Heart left ventricle (tissue), 16 donors: ENCODE measurements at regions not wholly inside any gene's neighbourhood (a gene's known extent, or its start where the extent isn't known, plus 50 kb on each side); places are given as distances from the start of the nearest gene placed in this dataset.

Experiments
- ATAC-seq, 4 donors: fragments of 200-7000 bp; cut with Tn5 transposase; one replicate each; pipeline ENCODE4 v1.9.1; 2020 to 2022; ENCODE audit warnings: moderate library complexity in 4 of 4, mild to moderate bottlenecking in 3 of 4, moderate number of reproducible peaks in 1 of 4
- DNase-seq, 5 donors: peaks; one replicate each; pipeline ENCODE4 v3.0.0-alpha.2; 2020
- H3K27ac ChIP-seq, 12 donors: fragments of 200-600 bp; sonication (generic) in 4 of 12; one replicate each; pipeline versions ENCODE4 v1.5.0 to v1.8.0; 2016 to 2022; ENCODE audit warnings: mild to moderate bottlenecking in 2 of 12
- H3K27me3 ChIP-seq, 9 donors: fragments of 200-600 bp; sonication (generic) in 2 of 9; one replicate each; pipeline versions ENCODE4 v1.5.1 to v1.8.0; 2016 to 2022; ENCODE audit warnings: mild to moderate bottlenecking in 3 of 9
- H3K36me3 ChIP-seq, 9 donors: fragments of 200-600 bp; sonication (generic) in 2 of 9; one replicate each; pipeline versions ENCODE4 v1.5.0 to v1.8.0; 2018 to 2022; ENCODE audit warnings: mild to moderate bottlenecking in 2 of 9
- H3K4me1 ChIP-seq, 12 donors: fragments of 200-600 bp; sonication (generic) in 4 of 12; one replicate each; pipeline versions ENCODE4 v1.5.0 to v1.8.0; 2016 to 2022; ENCODE audit warnings: mild to moderate bottlenecking in 3 of 12
- H3K4me3 ChIP-seq, 12 donors: fragments of 200-600 bp; sonication (generic) in 4 of 12; one replicate each; pipeline versions ENCODE4 v1.5.0 to v1.8.0; 2017 to 2022; ENCODE audit warnings: mild to moderate bottlenecking in 9 of 12, moderate library complexity in 4 of 12
- H3K9me3 ChIP-seq, 12 donors: fragments of 200-600 bp; sonication (generic) in 4 of 12; one replicate each; pipeline versions ENCODE4 v1.5.0 to v1.8.0; 2016 to 2022; ENCODE audit warnings: mild to moderate bottlenecking in 1 of 12
- CTCF ChIP-seq, 12 donors: fragments of 200-600 bp; sonication (generic) in 4 of 12; IDR thresholded peaks; one replicate each; pipeline versions ENCODE4 v1.5.0 to v1.8.0; 2018 to 2022; ENCODE audit warnings: antibody characterized with exemption in 12 of 12, mild to moderate bottlenecking in 5 of 12
- POLR2A ChIP-seq, 2 donors: fragments of 450-650 bp; IDR thresholded peaks; one replicate each; pipeline ENCODE4 v1.6.1; 2017; ENCODE audit warnings: antibody characterized with exemption in 2 of 2, mild to moderate bottlenecking in 2 of 2, moderate library complexity in 2 of 2
- WGBS, 4 donors: extraction: QIAGEN DNeasy Blood & Tissue Kit in 2 of 4; methylation state at CpG; one replicate each; pipeline versions ENCODE4 v1.1.5 to v1.1.7; 2013 to 2018; 5-methylcytosine and 5-hydroxymethylcytosine counted together
- intact Hi-C, 10 donors: fragments of 100-400 bp; cut with DNase I; formaldehyde crosslinking; loops; one replicate each; pipeline versions ENCODE4 v1.11.1 to v1.14.2; 2022
- donor health status: ischemic (EF 13 %, LVEDD 7.1; RV severe dilation, severe dysfunction).
- donor health status: healthy with polysubstance abuse.
- donor health status: DM: no; HTN: yes; CAD: no.
- donor health status: DM: no; HTN: no; CAD: no.
- donor health status: ischemic (EF 25% LVEDD 6.9; RV normal size, moderate dysfunction).
- donor health status: ischemic (EF 25% LVEDD 5.7; RV mildly dilated, moderate dysfunction).
- donor health status: healthy.
- donor health status: DM: yes; HTN: yes; CAD: no.
- donor health status: ischemic (EF 35%, LVEDD 5.7; RV mildly dilated, moderate dysfunction).
- donor health status: nonischemic (EF 11% LVEDD 7.7; RV severe dilation, severe dysfunction).
- donor health status: DM: yes; HTN: yes; CAD: no.
- donor health status: PGD.
- donor health status: ischemic (EF 29% LVEDD 5.4; RV normal size, mild dysfunction).
- donor health status: nonischemic (EF 23%, LVEDD 6.1; RV moderate dilation, normal function).

GRCh38 chr4:62279689-62280088 is 1079.6 kb downstream of the ADGRL3 start:
- Histone ChIP-seq H3K9me3 (no peaks in the 10 kb centered on the region), H3K4me1 (no peaks in the 10 kb centered on the region), H3K27me3 (no peaks in the 10 kb centered on the region), H3K4me3 (no peak overlapping the region), H3K27ac (no peak overlapping the region), H3K36me3 (no peaks in the 10 kb centered on the region)
- TF ChIP-seq POLR2A (IDR thresholded peaks at IDR 0.05) (no peak), CTCF (IDR thresholded peaks at IDR 0.05) (no peak)
- intact Hi-C loops, result no loop called here
- DNase-seq, result no peak
- no peak for ATAC-seq

GRCh38 chr4:62275470-62275869 is 1075.3 kb downstream of the ADGRL3 start:
- no peak for ATAC-seq
- H3K36me3 ChIP-seq, result no peaks in the 10 kb centered on the region
- intact Hi-C loops, result no loop called here
- H3K9me3 ChIP-seq, result no peaks in the 10 kb centered on the region
- no peak for TF ChIP-seq POLR2A (IDR thresholded peaks at IDR 0.05)
- H3K27ac ChIP-seq, result no peak overlapping the region
- H3K4me1 ChIP-seq, result no peaks in the 10 kb centered on the region
- no peaks in the 10 kb centered on the region for H3K27me3 ChIP-seq
- no peak for DNase-seq
- H3K4me3 ChIP-seq, result no peak overlapping the region

- ATAC-seq (no peak), DNase-seq (no peak)
- Histone ChIP-seq H3K36me3 (no peaks in the 10 kb centered on the region), H3K27ac (no peak overlapping the region), H3K27me3 (no peaks in the 10 kb centered on the region), H3K4me1 (no peaks in the 10 kb centered on the region), H3K9me3 (no peaks in the 10 kb centered on the region), H3K4me3 (no peak overlapping the region)
- WGBS, 4 donors, result 82 to 94% (median 88%) methylated on average over 1 of the region's 1 CpG
- intact Hi-C loops, result no loop called here
- TF ChIP-seq CTCF (IDR thresholded peaks at IDR 0.05) (no peak), POLR2A (IDR thresholded peaks at IDR 0.05) (no peak)
These were observed 1074.7 kb downstream of the ADGRL3 start for GRCh38 chr4:62274782-62275181.

- no peak for ATAC-seq
- Histone ChIP-seq H3K27me3 (no peaks in the 10 kb centered on the region), H3K4me3 (no peak overlapping the region), H3K36me3 (no peaks in the 10 kb centered on the region), H3K4me1 (no peaks in the 10 kb centered on the region), H3K9me3 (no peaks in the 10 kb centered on the region), H3K27ac (no peak overlapping the region)
- TF ChIP-seq CTCF (IDR thresholded peaks at IDR 0.05) (no peak), POLR2A (IDR thresholded peaks at IDR 0.05) (no peak)
- intact Hi-C loops, result no loop called here
- 82 to 85% (median 83%) methylated on average over 4 of the region's 4 CpGs for WGBS, 4 donors
- DNase-seq, result peak in 2 of 5 donors; percentile 17 to 25
These were observed 1071.0 kb downstream of the ADGRL3 start for GRCh38 chr4:62271107-62271506.

GRCh38 chr4:62269918-62270317 is 1069.8 kb downstream of the ADGRL3 start:
- TF ChIP-seq CTCF (IDR thresholded peaks at IDR 0.05) (no peak), POLR2A (IDR thresholded peaks at IDR 0.05) (no peak)
- DNase-seq, result no peak
- Histone ChIP-seq H3K27me3 (no peaks in the 10 kb centered on the region), H3K4me1 (no peaks in the 10 kb centered on the region), H3K36me3 (no peaks in the 10 kb centered on the region), H3K27ac (no peak overlapping the region), H3K9me3 (no peaks in the 10 kb centered on the region), H3K4me3 (no peak overlapping the region)
- ATAC-seq, result no peak
- intact Hi-C loops, result no loop called here
- WGBS, 4 donors, result 86 to 93% (median 88%) methylated on average over 4 of the region's 4 CpGs
